B cell (primary cell): ENCODE measurements at regions not wholly inside any gene's neighbourhood (a gene's known extent, or its start where the extent isn't known, plus 50 kb on each side); places are given as distances from the start of the nearest gene placed in this dataset.

Experiments used
- EZH2 ChIP-seq: IDR thresholded peaks from 2 replicates; pipeline ENCODE4 v1.6.1; 2012; ENCODE audit warnings: borderline replicate concordance, low read depth, mild to moderate bottlenecking, moderate library complexity, low read length; ENCODE audit not compliant: insufficient read depth, poor library complexity, severe bottlenecking
- TF ChIP-seq, protein P1 (sequence below): fragments of 200-600 bp; IDR thresholded peaks from one replicate; pipeline ENCODE4 v1.8.0; 2022; ENCODE audit warnings: antibody characterized with exemption, mild to moderate bottlenecking

DNA sequence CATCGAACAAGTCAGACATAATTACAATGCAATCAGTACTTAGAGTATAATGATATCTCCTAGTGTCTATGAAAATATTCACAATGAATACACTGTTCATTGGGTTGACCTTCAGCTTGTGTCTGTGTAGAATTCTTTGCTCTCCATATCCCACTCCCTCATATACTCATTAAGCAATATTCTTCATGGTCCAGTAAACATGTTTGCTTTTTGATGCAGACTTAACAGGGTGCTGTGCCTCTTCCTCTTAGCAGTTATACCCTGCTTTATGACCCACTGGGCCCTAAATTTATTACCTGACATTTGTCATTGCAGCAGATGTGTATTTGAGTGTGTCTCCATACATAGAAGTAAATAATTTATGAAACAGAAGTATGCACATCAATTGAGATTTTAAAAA is 352.5 kb upstream of the CCDC179 start:
- TF ChIP-seq, protein P1, sequence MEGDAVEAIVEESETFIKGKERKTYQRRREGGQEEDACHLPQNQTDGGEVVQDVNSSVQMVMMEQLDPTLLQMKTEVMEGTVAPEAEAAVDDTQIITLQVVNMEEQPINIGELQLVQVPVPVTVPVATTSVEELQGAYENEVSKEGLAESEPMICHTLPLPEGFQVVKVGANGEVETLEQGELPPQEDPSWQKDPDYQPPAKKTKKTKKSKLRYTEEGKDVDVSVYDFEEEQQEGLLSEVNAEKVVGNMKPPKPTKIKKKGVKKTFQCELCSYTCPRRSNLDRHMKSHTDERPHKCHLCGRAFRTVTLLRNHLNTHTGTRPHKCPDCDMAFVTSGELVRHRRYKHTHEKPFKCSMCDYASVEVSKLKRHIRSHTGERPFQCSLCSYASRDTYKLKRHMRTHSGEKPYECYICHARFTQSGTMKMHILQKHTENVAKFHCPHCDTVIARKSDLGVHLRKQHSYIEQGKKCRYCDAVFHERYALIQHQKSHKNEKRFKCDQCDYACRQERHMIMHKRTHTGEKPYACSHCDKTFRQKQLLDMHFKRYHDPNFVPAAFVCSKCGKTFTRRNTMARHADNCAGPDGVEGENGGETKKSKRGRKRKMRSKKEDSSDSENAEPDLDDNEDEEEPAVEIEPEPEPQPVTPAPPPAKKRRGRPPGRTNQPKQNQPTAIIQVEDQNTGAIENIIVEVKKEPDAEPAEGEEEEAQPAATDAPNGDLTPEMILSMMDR: no peak
- TF ChIP-seq EZH2: no peak
